HG02938 (cell line): ENCODE measurements at regions not wholly inside any gene's neighbourhood (a gene's known extent, or its start where the extent isn't known, plus 50 kb on each side); places are given as distances from the start of the nearest gene placed in this dataset.
"Not testable (repeated sequence)": the region's sequence is repeated elsewhere in the genome, so short reads cannot be mapped to it uniquely, and the experiment has no call there.

Experiments
- ATAC-seq: cut with Tn5 transposase; IDR thresholded peaks from one replicate; pipeline ENCODE4 v1.9.1; 2021; ENCODE audit warnings: mild to moderate bottlenecking, moderate library complexity; ENCODE audit not compliant: unreplicated experiment

- ATAC-seq, result no peak
Measured at GRCh38 chr12:13368971-13369370, 172.4 kb downstream of the EMP1 start.

GRCh38 chr12:13368431-13368830 is 171.9 kb downstream of the EMP1 start:
- ATAC-seq, result no peak

- ATAC-seq, result no peak
Measured at GRCh38 chr12:13367973-13368372, 171.4 kb downstream of the EMP1 start.

GRCh38 chr12:13365748-13366366 is 169.3 kb downstream of the EMP1 start:
- ATAC-seq, result no peak

GRCh38 chr12:13362260-13362841 is 165.8 kb downstream of the EMP1 start:
- peak; percentile 82 for ATAC-seq

GRCh38 chr12:13359636-13360035 is 163.1 kb downstream of the EMP1 start:
- no peak for ATAC-seq

- ATAC-seq, result no peak
Measured at GRCh38 chr12:13358391-13358905, 161.9 kb downstream of the EMP1 start.

- ATAC-seq, result no peak
Measured at GRCh38 chr12:13350946-13351345, 154.4 kb downstream of the EMP1 start.

- ATAC-seq, result no peak
Measured at GRCh38 chr12:13350381-13350780, 153.9 kb downstream of the EMP1 start.

GRCh38 chr12:13348464-13348863 is 151.9 kb downstream of the EMP1 start:
- no peak for ATAC-seq

- ATAC-seq, result no peak
Measured at GRCh38 chr12:13347241-13348043, 150.9 kb downstream of the EMP1 start.

GRCh38 chr12:13345722-13346121 is 149.2 kb downstream of the EMP1 start:
- no peak for ATAC-seq

- no peak for ATAC-seq
Measured at GRCh38 chr12:13343375-13343774, 146.8 kb downstream of the EMP1 start.

GRCh38 chr12:13342971-13343370 is 146.4 kb downstream of the EMP1 start:
- no peak for ATAC-seq

GRCh38 chr12:13340149-13340548 is 143.6 kb downstream of the EMP1 start:
- ATAC-seq, result no peak

GRCh38 chr12:13339538-13339937 is 143.0 kb downstream of the EMP1 start:
- ATAC-seq, result no peak

- no peak for ATAC-seq
Measured at GRCh38 chr12:13339091-13339490, 142.6 kb downstream of the EMP1 start.

- ATAC-seq, result no peak
Measured at GRCh38 chr12:13337791-13338190, 141.3 kb downstream of the EMP1 start.

GRCh38 chr12:13336216-13336615 is 139.7 kb downstream of the EMP1 start:
- no peak for ATAC-seq

GRCh38 chr12:13328535-13328934 is 132.0 kb downstream of the EMP1 start:
- ATAC-seq, result no peak

- no peak for ATAC-seq
Measured at GRCh38 chr12:13326076-13326475, 129.6 kb downstream of the EMP1 start.

GRCh38 chr12:13325037-13325436 is 128.5 kb downstream of the EMP1 start:
- not testable (repeated sequence) for ATAC-seq
